AG09309 (cell line): ENCODE measurements at regions not wholly inside any gene's neighbourhood (a gene's known extent, or its start where the extent isn't known, plus 50 kb on each side); places are given as distances from the start of the nearest gene placed in this dataset.

Experiments used
- DNase-seq: peaks from one replicate; pipeline ENCODE4 v3.0.0-alpha.2; 2010; ENCODE audit warnings: low read depth
- H3K4me3 ChIP-seq: 2 replicates; pipeline ENCODE4 v1.5.1; 2011; ENCODE audit warnings: mild to moderate bottlenecking, low read depth, low read length, moderate library complexity; ENCODE audit not compliant: control insufficient read depth
- TF ChIP-seq, protein P1 (sequence below): IDR thresholded peaks from 2 replicates; pipeline ENCODE4 v1.5.1; 2011; ENCODE audit warnings: mild to moderate bottlenecking, low read depth, low read length, inconsistent platforms; ENCODE audit not compliant: insufficient read depth, control insufficient read depth; ENCODE audit errors: missing control alignments

DNA sequence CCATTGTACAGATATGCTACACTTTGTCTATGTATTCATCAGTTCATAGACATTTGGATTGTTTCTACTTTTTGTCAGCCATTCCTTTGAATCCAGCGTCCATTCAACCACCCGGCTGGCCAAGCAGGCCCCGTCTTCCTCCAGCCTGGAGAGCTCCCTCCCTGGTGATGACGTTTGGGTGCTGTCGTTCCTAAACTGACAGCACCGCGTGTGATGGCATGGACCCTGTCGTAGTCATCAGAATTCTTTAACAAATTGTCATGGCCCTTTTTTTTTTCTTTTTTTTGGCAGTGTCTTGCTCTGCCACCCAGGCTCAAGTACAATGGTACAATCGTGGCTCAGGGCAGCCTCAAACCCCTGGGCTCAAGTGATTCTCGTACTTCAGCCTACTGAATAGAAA is 138.6 kb upstream of the ERRFI1 start:
- TF ChIP-seq, protein P1, sequence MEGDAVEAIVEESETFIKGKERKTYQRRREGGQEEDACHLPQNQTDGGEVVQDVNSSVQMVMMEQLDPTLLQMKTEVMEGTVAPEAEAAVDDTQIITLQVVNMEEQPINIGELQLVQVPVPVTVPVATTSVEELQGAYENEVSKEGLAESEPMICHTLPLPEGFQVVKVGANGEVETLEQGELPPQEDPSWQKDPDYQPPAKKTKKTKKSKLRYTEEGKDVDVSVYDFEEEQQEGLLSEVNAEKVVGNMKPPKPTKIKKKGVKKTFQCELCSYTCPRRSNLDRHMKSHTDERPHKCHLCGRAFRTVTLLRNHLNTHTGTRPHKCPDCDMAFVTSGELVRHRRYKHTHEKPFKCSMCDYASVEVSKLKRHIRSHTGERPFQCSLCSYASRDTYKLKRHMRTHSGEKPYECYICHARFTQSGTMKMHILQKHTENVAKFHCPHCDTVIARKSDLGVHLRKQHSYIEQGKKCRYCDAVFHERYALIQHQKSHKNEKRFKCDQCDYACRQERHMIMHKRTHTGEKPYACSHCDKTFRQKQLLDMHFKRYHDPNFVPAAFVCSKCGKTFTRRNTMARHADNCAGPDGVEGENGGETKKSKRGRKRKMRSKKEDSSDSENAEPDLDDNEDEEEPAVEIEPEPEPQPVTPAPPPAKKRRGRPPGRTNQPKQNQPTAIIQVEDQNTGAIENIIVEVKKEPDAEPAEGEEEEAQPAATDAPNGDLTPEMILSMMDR = no peak
- DNase-seq = no peak
- H3K4me3 ChIP-seq = no peak overlapping the region

DNA sequence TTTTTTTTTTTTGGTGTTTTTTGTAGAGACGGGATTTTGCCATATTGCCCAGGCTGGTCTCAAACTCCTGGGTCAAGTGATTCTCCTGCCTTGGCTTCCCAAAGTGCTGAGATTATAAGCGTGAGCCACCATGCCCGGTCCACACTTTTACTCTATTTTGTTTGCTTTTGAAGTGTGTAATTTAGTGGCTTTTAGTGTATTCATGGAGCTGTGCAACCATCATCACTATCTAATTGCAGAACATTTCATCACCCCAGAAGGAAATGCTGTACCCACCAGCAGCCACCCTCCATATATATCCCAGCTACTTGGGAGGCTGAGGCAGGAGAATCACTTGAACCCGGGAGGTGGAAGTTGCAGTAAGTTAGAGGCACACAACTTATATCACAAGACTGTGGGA is 136.9 kb upstream of the ERRFI1 start:
- H3K4me3 ChIP-seq = no peak overlapping the region
- DNase-seq = no peak
- TF ChIP-seq, protein P1 = no peak

DNA sequence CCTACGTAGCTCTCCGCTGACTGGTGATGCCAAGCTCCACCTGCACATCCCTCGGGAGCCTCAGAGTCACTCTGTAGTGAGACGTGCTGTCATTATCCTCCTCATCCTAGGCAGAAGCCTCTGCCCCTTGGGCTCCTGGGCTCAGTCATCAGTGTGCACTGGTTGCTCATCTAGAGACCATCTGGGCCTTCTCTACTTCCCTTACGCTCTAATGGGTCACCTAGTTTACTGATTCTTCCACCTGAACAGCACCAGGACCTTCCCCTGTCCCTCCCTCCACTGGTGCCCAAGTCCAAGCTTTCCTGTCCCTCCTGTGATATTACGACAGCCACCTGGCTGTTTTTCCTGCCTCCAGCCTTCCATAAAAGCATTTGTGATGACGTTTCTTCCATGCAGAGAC is 136.1 kb upstream of the ERRFI1 start:
- TF ChIP-seq, protein P1 = no peak
- H3K4me3 ChIP-seq = no peak overlapping the region
- no peak for DNase-seq

DNA sequence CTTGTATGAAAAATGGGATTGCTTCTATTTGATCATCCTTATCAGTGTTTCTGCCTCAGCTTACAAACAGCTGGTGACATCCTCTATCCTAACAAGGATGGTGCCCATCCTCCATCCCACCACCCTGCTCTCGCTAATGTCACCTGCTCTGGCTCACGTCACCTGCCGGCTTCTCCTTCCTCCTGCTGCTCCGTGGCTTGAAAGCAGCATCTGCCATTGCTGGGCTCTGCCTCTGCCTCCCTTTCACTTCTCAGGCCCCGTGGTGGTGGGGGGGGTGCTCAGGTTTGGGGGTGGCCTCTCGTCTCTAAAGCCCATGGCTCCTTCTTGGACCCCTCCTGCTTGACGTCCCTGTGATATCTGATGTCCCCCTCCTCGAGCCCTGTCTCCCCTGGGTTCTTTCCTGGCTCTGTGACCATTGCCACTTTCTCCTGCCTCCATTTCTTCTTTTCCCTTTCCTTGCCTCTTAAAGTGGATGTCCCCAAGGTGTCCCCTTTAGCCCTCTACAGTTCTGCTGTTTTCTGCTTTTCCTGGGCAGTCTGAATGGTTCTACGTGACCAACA is 135.5 kb upstream of the ERRFI1 start:
- no peak for DNase-seq
- TF ChIP-seq, protein P1 = no peak
- no peak overlapping the region for H3K4me3 ChIP-seq

DNA sequence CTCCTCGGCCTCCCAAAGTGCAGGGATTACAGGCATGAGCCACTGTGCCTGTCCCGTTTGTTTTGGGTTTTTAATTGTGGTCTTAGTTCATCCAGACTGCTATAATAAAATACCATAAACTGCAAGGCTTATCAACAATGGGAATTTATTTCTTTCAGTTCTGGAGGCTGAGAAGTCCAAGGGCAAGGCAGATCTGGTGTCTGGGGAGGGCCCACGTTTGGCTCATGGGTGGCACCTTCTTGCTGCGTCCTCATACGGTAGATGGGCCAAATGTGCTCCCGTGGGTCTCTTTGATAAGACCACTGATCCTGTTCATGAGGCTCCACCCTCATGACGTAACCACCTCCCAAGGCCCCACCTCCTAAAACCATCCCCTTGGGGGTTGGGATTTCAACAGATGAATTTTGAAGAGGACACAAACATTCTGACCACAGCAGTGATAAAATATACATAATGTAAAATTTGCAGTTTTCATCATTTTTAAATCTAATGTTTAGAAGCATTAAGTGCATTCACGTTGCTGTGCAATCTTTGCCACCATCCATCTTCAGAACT is 133.4 kb upstream of the ERRFI1 start:
- no peak for DNase-seq
- TF ChIP-seq, protein P1 = no peak
- H3K4me3 ChIP-seq = no peak overlapping the region

DNA sequence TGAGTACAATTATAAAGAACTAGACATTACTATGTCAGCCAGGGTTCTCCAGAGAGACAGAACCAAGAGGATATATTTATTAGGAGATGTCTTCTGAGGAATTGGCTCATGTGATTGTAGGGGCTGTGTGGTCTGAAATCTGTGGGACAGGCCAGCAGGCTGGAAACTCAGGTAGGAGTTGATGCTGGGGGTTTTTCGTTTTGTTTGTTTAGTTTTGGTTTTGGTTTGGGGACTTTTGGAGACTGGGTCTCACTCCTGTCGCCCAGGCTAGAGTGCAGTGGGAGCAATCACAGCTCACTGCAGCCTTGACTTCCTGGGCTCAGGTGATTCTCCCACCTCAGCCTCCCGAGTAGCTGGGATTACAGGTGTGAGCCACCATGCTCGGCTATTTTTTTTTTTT is 132.9 kb upstream of the ERRFI1 start:
- TF ChIP-seq, protein P1 = no peak
- DNase-seq = no peak
- H3K4me3 ChIP-seq = no peak overlapping the region
